ENCODE measurements at regions not wholly inside any gene's neighbourhood (a gene's known extent, or its start where the extent isn't known, plus 50 kb on each side); places are given as distances from the start of the nearest gene placed in this dataset.
"Not testable (repeated sequence)": the region's sequence is repeated elsewhere in the genome, so short reads cannot be mapped to it uniquely, and the experiment has no call there.

GRCh38 chr19:31037286-31037980 is 311.8 kb downstream of the TSHZ3 start:
- DNase-seq (ENCODE audit: low spot score): no peak

- DNase-seq (ENCODE audit: low spot score): not testable (repeated sequence)
These were observed 317.8 kb downstream of the TSHZ3 start for GRCh38 chr19:31031455-31031854.

DNA sequence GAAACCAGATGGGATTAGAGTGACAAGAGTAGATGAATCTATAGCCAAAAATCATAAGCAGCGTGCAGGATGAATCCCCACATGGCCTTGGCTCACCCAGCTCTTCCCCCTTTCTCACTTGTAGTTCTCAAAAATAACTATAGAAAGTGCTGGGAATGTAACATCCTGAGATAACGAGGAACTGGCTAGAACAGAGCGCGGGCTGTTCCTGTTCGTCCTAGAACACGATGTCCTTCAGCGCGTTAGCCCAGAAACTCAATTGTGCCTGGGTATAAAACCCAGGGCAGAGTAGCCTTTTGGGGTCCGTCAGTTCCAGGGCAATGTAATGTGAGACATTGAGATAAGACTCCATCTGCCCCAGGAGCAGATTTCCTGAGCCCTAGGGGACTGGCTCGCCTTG is 326.2 kb downstream of the TSHZ3 start:
- DNase-seq (ENCODE audit: low spot score): no peak

DNA sequence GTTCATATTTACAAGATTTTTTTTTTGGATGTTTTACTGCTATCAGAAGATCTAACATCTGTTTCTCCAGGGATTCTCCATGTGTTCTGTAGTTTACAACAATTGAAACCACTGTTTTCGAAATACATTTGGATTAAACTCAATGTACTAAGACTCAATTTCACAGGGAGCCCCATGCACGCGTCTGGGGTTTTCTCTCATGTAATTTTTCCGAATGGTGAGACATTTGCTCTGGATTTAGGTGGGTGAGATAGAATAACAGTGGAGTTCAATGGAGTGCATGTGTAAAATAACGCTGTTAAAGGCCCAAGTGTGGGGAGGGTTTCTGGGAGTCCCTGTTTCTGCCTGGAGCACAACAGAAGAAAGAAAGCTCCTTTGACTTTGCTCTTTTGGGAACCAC is 330.3 kb downstream of the TSHZ3 start:
- DNase-seq (ENCODE audit: low spot score): no peak

DNA sequence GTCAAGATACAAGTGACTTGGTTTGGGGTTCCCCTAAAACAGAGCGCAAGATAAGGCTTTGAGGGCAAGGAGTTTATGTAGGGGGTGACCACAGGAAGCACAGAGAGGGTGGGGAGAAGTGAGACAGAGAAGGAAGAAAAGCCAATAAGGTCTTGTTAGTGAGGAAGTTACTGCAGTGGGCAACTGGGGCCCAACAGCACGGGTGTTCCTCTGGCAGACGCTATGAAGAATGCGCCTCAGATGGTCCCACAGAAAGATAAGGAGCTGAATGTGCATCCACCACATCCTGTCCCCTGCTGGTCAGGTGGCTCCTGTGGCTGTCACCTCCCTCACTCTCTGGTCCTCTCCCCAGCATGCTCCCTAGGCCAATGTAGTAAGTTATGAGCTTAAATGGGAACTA is 333.5 kb downstream of the TSHZ3 start:
- DNase-seq (ENCODE audit: low spot score): no peak

GRCh38 chr19:31014668-31015067 is 334.6 kb downstream of the TSHZ3 start:
- no peak for DNase-seq (ENCODE audit: low spot score)

DNA sequence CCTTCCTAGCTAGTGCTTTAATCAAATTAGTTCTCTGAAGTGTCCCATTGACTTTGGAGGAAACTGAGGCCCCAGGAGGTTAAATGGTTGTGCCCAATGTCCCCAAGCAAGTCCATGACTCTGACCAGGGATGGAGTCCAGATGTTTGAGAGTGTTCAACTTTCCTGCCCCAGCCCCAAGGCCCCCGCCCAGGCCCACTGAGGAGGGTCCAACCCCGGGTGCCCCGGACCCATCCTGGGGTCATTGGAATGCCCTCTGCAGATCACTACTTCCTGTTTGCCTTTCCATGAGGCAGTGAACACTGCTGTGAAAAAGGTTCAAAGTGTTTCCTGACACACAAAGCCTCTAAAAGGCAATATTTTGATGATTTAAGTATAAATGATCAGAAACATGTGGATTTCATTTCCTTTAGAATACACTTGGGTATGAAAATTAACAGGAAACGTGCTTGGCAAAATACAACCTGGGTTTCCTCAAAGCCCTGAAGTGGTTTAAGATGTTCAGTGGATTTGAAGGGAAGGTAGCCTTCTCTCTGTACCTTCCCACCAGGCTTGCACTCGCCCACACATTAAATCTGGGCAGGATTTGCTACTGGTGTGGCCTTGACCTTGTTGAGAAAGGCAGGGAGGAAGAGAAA is 335.7 kb downstream of the TSHZ3 start:
- no peak for DNase-seq (ENCODE audit: low spot score)

DNA sequence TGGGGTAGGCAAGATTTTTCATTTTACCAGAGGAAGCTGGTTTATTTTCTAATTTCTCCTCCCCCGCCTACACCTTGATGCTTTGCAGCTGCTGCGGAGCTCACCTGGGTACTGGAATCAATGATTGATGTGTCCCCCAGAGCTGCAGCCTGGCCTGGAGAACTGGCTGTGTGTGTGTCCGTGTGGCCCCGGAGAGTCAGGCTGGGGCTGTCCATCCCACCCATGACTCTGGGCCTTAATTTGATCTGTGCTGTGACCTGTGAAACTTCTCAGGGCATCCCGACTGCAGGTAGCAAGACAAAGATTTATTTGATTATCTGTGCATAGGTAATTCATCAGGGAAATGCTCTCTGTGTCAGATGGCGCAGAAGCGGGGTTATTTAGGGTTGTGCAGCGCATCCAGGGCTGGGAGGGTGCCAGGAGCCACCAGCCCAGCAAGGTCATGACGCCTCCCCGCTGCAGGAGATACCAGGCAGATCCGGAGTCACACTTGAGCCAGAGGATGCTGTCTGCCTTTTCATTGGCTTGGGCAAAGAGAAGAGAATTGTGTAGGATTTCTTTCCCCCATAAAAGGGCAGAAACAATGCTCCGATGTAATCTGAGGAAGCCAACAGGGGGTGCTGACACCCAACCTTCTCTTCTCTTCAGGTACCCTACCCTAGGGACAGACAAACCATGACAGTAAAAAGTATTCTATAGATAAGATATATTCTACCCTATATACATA is 346.6 kb downstream of the TSHZ3 start:
- DNase-seq (ENCODE audit: low spot score): no peak

DNA sequence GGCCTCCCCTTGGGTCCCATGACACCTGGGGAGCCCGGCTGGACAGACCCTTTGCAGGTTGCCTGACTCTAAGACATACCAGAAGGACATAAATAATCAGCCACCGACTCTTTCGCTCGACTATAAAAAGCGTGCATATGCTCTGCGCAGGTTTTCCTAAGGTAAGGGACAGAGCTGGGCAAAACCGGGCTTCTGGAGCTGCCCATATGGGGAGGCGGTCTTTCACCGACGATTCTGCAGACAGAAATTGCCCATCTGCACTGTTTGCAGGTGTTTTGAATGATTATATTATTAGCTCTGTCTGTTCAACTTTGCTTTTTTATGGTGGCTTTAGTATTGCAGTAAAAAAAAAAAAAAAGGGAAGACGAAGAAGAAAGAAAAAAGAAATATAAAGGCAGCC is 347.2 kb downstream of the TSHZ3 start:
- no peak for DNase-seq (ENCODE audit: low spot score)

- no peak for DNase-seq (ENCODE audit: low spot score)
These were observed 348.3 kb downstream of the TSHZ3 start for GRCh38 chr19:31000913-31001312.

DNA sequence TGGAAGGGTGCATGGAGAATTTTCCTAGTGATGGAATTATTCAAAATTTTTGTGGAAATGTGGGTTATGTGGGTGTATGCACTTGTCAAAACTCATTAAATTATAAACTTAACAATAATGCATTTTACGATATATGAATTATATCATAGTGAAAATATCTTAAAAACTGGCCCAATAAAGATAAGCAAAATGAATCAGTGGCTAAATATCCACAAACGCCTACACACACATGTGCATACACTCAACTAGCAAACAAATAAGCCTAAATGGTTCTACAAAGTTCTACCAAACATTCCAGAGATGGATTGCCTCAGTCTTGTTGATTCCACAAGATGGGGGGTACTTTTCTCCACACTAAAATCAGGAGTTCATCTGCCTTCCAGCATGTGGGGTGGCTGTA is 349.5 kb downstream of the TSHZ3 start:
- no peak for DNase-seq (ENCODE audit: low spot score)

DNA sequence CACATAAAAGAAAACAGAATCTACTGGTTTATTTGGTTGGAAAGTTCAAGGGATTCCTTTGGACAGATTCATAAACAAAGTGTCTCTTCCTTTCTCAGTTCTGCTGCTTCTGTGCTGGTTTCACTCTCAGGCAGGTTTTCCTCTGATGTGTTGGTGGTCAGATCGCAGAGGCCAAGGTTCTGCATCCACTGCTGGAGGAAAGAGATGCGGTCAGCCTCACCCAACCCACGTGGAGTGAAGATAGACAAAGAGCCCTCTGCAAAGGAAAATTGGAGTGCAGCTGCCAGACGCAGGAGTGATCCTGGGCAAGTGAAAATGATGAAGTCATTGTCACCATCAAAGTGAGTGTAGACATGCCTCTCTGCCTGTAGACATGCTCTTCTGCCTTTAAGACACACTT is 352.0 kb downstream of the TSHZ3 start:
- no peak for DNase-seq (ENCODE audit: low spot score)

- DNase-seq (ENCODE audit: low spot score): no peak
These were observed 370.6 kb downstream of the TSHZ3 start for GRCh38 chr19:30978639-30979038.

DNA sequence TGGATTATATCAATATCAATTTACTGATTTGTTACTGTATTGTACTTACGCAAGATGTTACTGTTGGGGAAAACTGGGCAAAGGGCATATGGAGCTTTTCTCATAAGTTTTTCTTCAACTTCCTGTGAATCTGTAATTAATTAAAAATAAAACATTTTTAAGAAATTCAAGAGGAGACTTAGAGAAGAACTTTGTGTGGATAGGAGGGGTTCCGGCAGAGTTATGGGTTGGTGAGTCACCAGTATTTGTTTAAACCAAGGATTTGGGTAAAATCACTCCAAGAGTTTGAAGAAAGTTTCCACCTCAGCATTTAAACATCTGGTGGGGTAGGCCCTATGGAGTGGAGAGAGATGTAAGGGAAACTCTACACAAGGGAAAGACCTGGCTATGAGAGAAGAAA is 379.6 kb downstream of the TSHZ3 start:
- no peak for DNase-seq (ENCODE audit: low spot score)

GRCh38 chr19:30968841-30969399 is 380.3 kb downstream of the TSHZ3 start:
- DNase-seq (ENCODE audit: low spot score): no peak

GRCh38 chr19:30968210-30968609 is 381.0 kb downstream of the TSHZ3 start:
- no peak for DNase-seq (ENCODE audit: low spot score)

GRCh38 chr19:30966486-30966885 is 382.8 kb downstream of the TSHZ3 start:
- DNase-seq (ENCODE audit: low spot score): no peak

DNA sequence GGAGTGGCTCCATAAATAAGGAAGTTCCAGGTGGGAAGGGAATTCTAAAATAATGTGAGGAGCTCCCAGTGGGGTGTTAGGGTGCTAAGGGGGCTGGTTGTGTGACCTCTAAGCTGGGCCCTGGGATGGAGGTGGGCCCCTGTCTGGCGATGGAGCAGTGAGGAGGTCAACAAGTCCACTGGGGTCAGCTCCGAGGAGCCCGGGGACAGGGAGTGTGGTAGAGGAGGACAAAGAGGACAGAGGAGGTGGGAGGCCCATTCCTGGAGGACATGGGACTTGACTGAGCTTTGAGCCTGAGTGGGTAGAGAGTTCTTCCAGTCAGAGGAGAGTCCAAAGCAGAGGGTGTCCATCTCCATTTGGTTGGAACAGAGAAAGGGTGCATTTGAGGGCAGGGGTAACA is 390.2 kb downstream of the TSHZ3 start:
- no peak for DNase-seq (ENCODE audit: low spot score)

DNA sequence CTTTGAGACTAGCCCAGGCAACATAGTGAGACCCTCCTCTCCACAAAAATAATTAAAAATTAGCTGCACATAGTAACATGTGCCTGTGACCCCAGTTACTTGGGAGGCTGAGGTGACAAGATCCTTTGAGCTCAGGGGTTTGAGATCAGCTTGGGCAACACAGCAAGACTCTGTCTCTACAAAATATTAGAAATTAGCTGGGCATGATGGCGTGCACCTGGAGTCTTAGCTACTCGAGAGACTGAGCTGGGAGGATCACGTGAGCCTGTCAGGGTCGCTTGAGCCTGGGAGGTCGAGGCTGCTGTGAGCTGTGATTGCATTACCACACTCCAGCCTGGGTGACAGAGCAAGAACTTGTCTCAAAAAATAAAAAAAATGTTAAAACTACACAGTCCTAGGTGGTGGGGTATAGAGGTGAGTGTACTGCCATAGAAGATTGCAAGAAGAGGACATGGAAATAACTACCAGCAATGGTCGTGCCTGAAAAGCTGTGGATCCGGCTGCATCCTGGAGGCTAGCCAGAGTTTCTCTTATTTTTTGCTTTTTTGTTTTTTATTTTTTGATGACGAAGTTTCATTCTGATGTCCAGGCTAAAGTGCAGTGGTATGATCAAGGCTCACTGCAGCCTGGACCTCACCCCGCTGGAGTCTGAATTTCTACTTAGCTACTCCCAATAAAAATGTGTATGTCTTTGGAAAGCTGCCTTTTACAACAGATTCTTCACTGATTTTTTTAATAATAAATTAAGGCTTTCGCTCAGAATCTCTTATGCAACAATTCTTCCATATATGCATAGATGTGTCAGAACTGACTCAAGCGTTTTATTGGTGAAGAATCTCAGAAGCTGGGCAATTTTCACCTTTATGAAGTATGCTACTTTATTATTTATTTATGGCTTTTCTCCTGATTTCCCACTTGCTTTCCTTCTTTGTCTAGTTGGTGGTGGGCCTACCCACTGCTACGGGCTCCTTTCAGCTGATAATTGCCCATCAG is 393.8 kb downstream of the TSHZ3 start:
- DNase-seq (ENCODE audit: low spot score): no peak

GRCh38 chr19:30944276-30944932 is 404.8 kb downstream of the TSHZ3 start:
- DNase-seq (ENCODE audit: low spot score): not testable (repeated sequence)
